Astrocyte (in vitro differentiated cells and primary cell): ENCODE measurements at regions not wholly inside any gene's neighbourhood (a gene's known extent, or its start where the extent isn't known, plus 50 kb on each side); places are given as distances from the start of the nearest gene placed in this dataset.

Experiments used
- DNase-seq: peaks from one replicate; pipeline ENCODE4 v3.0.0-alpha.2; 2010; ENCODE audit warnings: low read depth
- FAIRE-seq: peaks from 2 replicates; lab custom pipeline; 2011; peaks lifted over from hg19 to GRCh38; lab: Jason Lieb, UNC
- H2AFZ ChIP-seq: 2 replicates; pipeline ENCODE4 v1.6.0; 2012; ENCODE audit warnings: low read depth, low read length, inconsistent platforms
- H3K27ac ChIP-seq: 2 replicates; pipeline ENCODE4 v1.5.1; 2011; ENCODE audit warnings: low read depth, low read length, inconsistent platforms
- H3K27me3 ChIP-seq: 2 replicates; pipeline ENCODE4 v1.6.0; 2011; ENCODE audit warnings: low read length, inconsistent platforms; ENCODE audit not compliant: insufficient read depth
- H3K36me3 ChIP-seq: 2 replicates; pipeline ENCODE4 v1.5.1; 2011; ENCODE audit warnings: low read length, inconsistent platforms; ENCODE audit not compliant: insufficient read depth
- H3K4me1 ChIP-seq: 2 replicates; pipeline ENCODE4 v1.5.1; 2011; ENCODE audit warnings: low read length, inconsistent platforms; ENCODE audit not compliant: insufficient read depth
- H3K4me2 ChIP-seq: 2 replicates; pipeline ENCODE4 v1.6.0; 2012; ENCODE audit warnings: low read length, inconsistent platforms
- H3K4me3 ChIP-seq: 2 replicates; pipeline ENCODE4 v1.5.1; 2011; ENCODE audit warnings: low read depth, mild to moderate bottlenecking, low read length, inconsistent platforms; ENCODE audit not compliant: insufficient read depth
- H3K79me2 ChIP-seq: 2 replicates; pipeline ENCODE4 v1.6.0; 2012; ENCODE audit warnings: mild to moderate bottlenecking, low read length, inconsistent platforms; ENCODE audit not compliant: insufficient read depth
- H3K9ac ChIP-seq: 2 replicates; pipeline ENCODE4 v1.6.0; 2012; ENCODE audit warnings: mild to moderate bottlenecking, low read length, inconsistent platforms
- H3K9me3 ChIP-seq: 2 replicates; pipeline ENCODE4 v1.5.1; 2012; ENCODE audit warnings: low read depth, mild to moderate bottlenecking, low read length, inconsistent platforms; ENCODE audit not compliant: insufficient read depth
- H4K20me1 ChIP-seq: 2 replicates; pipeline ENCODE4 v1.6.0; 2012; ENCODE audit warnings: low read length, inconsistent platforms; ENCODE audit not compliant: insufficient read depth
- H3K27ac Mint-ChIP-seq: one replicate; pipeline ENCODE4 v1.8.0; 2021; ENCODE audit warnings: mild to moderate bottlenecking, mixed read lengths; ENCODE audit not compliant: unreplicated experiment
- H3K27me3 Mint-ChIP-seq: one replicate; pipeline ENCODE4 v1.8.0; 2021; ENCODE audit warnings: low read depth, mixed read lengths; ENCODE audit not compliant: unreplicated experiment
- H3K36me3 Mint-ChIP-seq: one replicate; pipeline ENCODE4 v1.8.0; 2021; ENCODE audit warnings: low read depth, mixed read lengths; ENCODE audit not compliant: unreplicated experiment
- H3K4me1 Mint-ChIP-seq: one replicate; pipeline ENCODE4 v1.8.0; 2021; ENCODE audit warnings: low read depth, mixed read lengths; ENCODE audit not compliant: unreplicated experiment
- H3K4me3 Mint-ChIP-seq: one replicate; pipeline ENCODE4 v1.8.0; 2021; ENCODE audit warnings: mild to moderate bottlenecking, moderate library complexity, mixed read lengths; ENCODE audit not compliant: unreplicated experiment
- H3K9me3 Mint-ChIP-seq: one replicate; pipeline ENCODE4 v1.8.0; 2021; ENCODE audit warnings: mild to moderate bottlenecking, mixed read lengths; ENCODE audit not compliant: unreplicated experiment
- EZH2 ChIP-seq: IDR thresholded peaks from 2 replicates; pipeline ENCODE4 v1.6.1; 2012; ENCODE audit warnings: mild to moderate bottlenecking, low read length, inconsistent platforms; ENCODE audit not compliant: insufficient read depth
- TF ChIP-seq, protein P1 (sequence below): IDR thresholded peaks from 2 replicates; pipeline ENCODE4 v1.5.1; 2011; ENCODE audit warnings: low read depth, mild to moderate bottlenecking, inconsistent platforms, low read length, moderate library complexity; ENCODE audit not compliant: insufficient read depth

DNA sequence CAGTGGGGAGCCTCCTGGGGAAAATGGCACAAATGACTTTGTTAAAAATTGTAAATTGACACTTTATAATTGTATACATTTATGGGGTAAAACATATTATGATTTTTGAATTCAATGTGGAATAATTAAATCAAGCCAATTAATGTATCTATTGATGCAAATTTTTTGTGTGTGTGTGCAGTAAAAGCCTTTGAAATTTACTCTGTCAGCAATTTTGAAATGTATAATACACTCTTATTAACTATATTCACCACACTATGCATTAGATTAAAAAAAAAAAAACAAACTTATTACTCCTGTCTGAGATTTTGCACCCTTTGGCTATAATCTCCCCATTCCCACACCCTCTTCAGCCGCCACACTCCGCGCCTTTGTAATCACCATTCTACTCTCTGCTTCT is 119.2 kb downstream of the S1PR1 start:
- Histone ChIP-seq H3K9me3 (no peaks in the 10 kb centered on the region), H3K36me3 (no peaks in the 10 kb centered on the region), H3K27ac (no peak overlapping the region), H3K79me2 (no peaks in the 10 kb centered on the region), H3K9ac (no peak overlapping the region), H3K4me3 (no peak overlapping the region), H3K4me2 (no peak overlapping the region), H3K27me3 (peaks cover 2% of the 10 kb centered on the region), H4K20me1 (no peaks in the 10 kb centered on the region), H2AFZ (no peak overlapping the region), H3K4me1 (no peaks in the 10 kb centered on the region)
- Mint-ChIP-seq H3K9me3 (peaks cover under 1% of the 10 kb centered on the region), H3K4me3 (no peak overlapping the region), H3K27ac (no peak overlapping the region), H3K36me3 (no peaks in the 10 kb centered on the region), H3K27me3 (peaks cover 3% of the 10 kb centered on the region), H3K4me1 (no peaks in the 10 kb centered on the region)
- no peak for FAIRE-seq
- no peak for TF ChIP-seq EZH2
- TF ChIP-seq, protein P1, sequence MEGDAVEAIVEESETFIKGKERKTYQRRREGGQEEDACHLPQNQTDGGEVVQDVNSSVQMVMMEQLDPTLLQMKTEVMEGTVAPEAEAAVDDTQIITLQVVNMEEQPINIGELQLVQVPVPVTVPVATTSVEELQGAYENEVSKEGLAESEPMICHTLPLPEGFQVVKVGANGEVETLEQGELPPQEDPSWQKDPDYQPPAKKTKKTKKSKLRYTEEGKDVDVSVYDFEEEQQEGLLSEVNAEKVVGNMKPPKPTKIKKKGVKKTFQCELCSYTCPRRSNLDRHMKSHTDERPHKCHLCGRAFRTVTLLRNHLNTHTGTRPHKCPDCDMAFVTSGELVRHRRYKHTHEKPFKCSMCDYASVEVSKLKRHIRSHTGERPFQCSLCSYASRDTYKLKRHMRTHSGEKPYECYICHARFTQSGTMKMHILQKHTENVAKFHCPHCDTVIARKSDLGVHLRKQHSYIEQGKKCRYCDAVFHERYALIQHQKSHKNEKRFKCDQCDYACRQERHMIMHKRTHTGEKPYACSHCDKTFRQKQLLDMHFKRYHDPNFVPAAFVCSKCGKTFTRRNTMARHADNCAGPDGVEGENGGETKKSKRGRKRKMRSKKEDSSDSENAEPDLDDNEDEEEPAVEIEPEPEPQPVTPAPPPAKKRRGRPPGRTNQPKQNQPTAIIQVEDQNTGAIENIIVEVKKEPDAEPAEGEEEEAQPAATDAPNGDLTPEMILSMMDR: no peak
- DNase-seq: no peak

DNA sequence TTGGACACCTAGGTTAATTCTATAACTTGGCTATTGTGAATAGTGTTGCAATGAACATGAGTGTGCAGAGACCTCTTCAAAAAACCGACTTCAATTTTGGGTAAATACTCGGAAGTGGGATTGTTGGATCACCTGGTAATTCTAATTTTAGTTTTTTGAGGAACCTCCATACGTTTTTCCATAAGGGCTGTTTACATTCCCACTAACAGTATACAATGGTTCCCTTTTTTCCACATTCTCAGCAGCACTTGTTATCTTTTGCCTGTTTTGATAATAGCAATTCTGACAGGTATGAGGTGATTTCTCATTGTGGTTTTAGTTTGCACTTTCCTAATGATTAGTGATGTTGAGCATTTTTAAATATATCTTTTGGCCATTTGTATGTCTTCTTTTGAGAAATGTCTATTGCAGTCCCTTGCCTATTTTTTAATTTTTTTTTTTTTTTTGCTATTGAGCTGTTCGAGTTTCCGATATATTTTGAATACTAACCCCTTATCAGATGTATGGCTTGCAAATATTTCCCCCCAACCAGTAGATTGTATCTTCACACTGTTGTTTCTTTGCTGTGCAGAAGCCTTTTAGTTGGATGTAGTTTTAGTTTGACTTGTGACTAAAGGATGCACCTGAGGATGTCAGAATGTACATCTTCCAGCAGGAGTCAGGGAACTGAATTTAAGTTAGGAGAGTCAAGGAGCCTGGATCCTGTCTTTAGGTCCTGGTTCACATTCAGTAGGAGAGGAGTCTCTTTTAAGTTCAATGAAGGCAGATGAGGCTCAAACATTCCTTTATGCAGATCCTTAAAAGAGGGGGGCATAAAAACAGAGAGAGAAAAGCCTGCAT is 120.0 kb downstream of the S1PR1 start:
- Histone ChIP-seq H3K4me2 (no peak overlapping the region), H3K9me3 (no peaks in the 10 kb centered on the region), H3K79me2 (no peaks in the 10 kb centered on the region), H3K9ac (no peak overlapping the region), H3K4me1 (no peaks in the 10 kb centered on the region), H3K27ac (no peak overlapping the region), H3K27me3 (peaks cover 2% of the 10 kb centered on the region), H3K36me3 (no peaks in the 10 kb centered on the region), H3K4me3 (no peak overlapping the region), H2AFZ (no peak overlapping the region), H4K20me1 (no peaks in the 10 kb centered on the region)
- FAIRE-seq (no peak), DNase-seq (no peak)
- no peak for TF ChIP-seq EZH2
- TF ChIP-seq, protein P1: no peak
- Mint-ChIP-seq H3K4me1 (no peaks in the 10 kb centered on the region), H3K36me3 (no peaks in the 10 kb centered on the region), H3K27me3 (peaks cover 6% of the 10 kb centered on the region), H3K4me3 (no peak overlapping the region), H3K9me3 (peaks cover 5% of the 10 kb centered on the region), H3K27ac (no peak overlapping the region)

DNA sequence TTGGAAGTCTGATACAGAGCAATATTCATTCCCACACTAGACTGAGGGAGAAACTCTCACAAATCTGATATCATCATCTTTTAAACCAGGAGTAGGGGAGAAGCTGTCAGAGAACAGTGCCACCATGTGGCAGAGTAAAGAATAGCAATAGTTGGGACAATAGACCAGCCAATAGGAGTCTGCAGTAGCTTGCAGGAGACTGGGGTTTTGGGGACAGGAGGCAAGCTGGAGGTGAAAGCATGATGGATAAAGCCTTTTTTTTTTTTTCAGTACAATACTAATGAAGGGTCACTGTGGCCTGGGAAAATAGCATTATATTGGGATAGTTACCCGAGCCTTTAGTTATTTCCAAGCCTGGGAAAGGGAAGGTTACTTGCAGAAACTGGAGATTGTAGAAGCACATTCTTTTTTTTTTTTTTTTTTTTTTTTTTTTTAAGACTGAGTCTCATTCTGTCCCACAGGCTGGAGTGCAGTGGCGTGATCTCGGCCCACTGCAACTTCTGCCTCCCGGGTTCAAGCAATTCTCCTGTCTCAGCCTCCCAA is 120.7 kb downstream of the S1PR1 start:
- TF ChIP-seq, protein P1: peak; percentile 99
- no peak for TF ChIP-seq EZH2
- no peak overlapping the region for H3K4me3 Mint-ChIP-seq
- H2AFZ ChIP-seq: no peak overlapping the region
- H3K27me3 ChIP-seq: peaks cover 2% of the 10 kb centered on the region
- no peak overlapping the region for H3K4me3 ChIP-seq
- no peak overlapping the region for H3K9ac ChIP-seq
- peak; percentile 24 for DNase-seq
- H3K36me3 ChIP-seq: no peaks in the 10 kb centered on the region
- H3K4me1 Mint-ChIP-seq: no peaks in the 10 kb centered on the region
- H3K4me1 ChIP-seq: no peaks in the 10 kb centered on the region
- no peaks in the 10 kb centered on the region for H3K79me2 ChIP-seq
- no peaks in the 10 kb centered on the region for H3K36me3 Mint-ChIP-seq
- no peak for FAIRE-seq
- H4K20me1 ChIP-seq: no peaks in the 10 kb centered on the region
- no peak overlapping the region for H3K4me2 ChIP-seq
- H3K9me3 Mint-ChIP-seq: peaks cover 5% of the 10 kb centered on the region
- H3K27ac Mint-ChIP-seq: no peak overlapping the region
- H3K27me3 Mint-ChIP-seq: peaks cover 6% of the 10 kb centered on the region
- H3K9me3 ChIP-seq: no peaks in the 10 kb centered on the region
- H3K27ac ChIP-seq: no peak overlapping the region
